CD4-positive, alpha-beta T cell treated with Interleukin-6 at 100 ng/mL for 8 hours (primary cell): ENCODE measurements at regions not wholly inside any gene's neighbourhood (a gene's known extent, or its start where the extent isn't known, plus 50 kb on each side); places are given as distances from the start of the nearest gene placed in this dataset.
A peak's percentile ranks its signal among the peaks of the same experiment; 100 is the strongest.

Experiments
- DNase-seq: peaks from one replicate; pipeline ENCODE4 v3.0.0-alpha.2; 2020; ENCODE audit warnings: mixed read lengths, low spot score

DNA sequence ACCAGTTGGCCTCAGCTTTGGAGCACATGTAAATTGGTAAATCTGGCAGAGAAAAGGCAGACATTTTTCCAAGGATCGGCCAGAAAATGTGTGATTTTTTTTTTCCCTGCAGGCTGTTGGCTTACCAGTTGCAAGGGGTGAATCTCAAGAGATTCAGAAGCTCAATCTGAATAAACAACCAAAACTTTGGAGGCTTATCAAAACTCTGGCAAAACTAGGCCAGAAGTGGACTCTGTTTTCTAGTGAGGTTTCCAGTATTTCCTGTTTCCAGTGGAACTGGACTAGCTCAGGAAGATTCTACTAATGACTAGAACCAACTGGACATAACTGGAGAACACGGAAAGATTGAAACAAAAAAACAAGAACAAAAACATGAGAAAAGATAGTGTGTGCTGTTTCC is 191.3 kb downstream of the SMIM20 start:
- no peak for DNase-seq

DNA sequence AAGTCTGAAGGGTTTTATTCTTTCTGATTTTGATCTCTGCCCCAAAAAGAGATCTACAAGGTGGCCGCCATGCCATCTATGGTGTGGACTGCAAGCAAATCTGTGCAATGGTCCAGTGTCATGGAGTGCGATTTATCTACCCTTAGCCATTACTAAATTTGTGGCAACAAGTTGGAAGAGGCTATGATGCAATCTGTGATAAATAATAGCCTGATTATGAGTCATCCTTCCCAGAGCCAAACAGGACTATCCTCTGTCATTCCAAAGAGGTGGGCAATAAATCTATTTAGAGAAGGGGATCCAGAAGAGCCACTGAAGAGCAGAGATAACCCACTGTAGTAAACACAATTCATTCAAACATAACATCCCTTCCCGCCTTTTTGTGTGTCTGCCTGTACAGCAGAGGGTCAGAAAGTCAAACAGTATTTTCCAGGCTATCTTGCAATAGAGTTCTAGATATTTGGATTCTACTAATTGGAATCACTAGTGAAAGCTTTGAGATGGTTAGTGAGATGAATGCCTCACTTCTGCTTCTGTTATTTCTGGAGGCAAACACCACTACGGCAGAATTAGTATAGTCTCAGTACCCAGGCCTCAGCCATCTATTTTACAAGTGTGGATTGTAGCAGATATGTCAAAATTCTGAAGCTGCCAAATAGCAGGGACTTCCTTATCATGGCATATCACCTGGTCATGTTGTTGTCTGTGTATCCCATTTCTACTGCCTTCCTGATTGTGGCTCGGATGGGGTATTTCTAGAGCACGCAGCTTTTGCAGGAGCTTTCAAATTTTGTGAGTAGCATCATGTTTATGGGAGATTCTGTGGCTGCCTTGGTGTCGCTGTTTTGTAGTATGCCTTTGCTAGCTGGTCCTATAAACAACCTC is 192.0 kb downstream of the SMIM20 start:
- no peak for DNase-seq

GRCh38 chr4:26106776-26107175 is 192.8 kb downstream of the SMIM20 start:
- DNase-seq: no peak

- DNase-seq: no peak
Measured at GRCh38 chr4:26108054-26108453, 194.0 kb downstream of the SMIM20 start.

DNA sequence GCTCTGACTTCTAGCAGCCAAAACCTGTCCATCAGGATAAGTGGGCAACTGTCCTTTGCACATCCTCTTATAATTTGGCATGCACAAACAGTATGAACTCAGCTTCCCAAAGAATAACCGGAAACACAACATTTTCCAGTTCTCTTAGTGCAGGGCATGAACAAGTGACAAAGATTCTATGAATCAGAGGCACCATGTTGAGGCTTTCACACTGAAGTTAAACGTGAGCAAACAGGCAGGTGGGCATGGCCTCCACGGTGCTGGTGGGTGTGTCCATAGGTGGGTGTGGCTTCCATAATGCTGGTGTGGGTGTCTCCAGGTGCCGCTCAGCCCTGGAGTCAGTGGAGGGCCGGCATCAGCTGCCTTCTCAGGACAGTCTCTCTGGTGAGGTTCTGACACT is 196.5 kb downstream of the SMIM20 start:
- DNase-seq: no peak

DNA sequence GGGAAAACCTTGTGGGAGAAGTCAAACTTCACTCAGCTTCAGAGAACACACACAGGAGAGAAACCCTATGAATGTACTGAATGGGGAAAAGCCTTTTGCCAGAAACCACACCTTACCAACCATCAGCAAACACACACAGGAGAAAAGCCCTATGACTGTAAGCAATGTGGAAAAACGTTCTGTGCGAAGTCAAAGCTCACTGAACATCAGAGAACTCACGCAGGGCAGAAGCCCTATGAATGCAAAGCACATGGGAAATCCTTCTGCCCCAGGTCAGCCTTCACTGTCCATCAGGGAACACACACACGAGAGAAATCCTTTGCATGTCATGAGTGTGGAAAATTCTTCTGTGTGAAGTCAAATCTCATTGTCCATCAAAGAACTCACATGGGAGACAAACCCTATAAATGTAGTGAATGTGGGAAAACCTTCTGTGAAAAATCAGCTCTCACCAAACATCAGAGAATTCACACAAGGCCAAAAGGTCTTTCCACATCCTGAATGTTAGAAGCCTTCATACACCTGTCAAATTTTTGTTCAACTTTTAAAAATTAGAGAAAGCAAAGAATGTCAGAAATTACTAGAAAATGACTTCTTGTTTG is 199.4 kb downstream of the SMIM20 start:
- no peak for DNase-seq

GRCh38 chr4:26116057-26116456 is 202.0 kb downstream of the SMIM20 start:
- DNase-seq: no peak

DNA sequence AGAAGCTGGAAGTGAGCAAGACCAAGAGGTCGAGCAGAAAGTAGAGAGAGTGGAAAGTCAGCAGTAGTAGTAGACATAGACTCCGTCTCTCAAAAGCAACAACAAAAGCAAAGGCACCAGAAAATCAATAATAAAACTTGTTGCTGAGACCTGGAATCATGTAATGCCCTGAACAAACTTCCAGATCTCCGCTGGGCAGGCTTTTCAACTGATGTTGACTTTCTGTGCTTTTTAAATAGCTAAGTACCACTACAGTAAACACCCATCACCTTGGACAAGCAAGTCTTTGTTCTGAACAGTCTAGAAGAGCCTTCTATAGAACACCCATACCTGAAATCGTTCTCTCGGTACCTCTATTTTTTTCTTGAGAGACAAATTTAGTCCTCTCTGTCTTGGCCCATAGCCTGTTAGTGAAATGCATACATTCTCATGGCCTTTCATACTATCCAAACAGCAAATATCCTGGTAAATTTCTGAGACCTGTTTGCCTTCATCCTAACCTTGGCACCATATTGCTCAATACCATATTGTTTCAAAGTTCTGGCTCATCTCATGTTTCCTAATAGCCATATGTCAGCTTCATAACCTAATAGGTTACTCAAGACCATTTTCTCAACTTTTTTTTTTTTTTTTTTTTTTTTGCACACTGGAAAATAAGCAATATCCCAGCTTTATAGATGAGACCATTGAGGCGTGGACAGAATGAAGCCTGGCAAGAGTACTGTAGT is 200.6 kb upstream of the RBPJ start:
- no peak for DNase-seq

GRCh38 chr4:26122690-26123089 is 198.1 kb upstream of the RBPJ start:
- DNase-seq: no peak

- no peak for DNase-seq
Measured at GRCh38 chr4:26124753-26125321, 196.0 kb upstream of the RBPJ start.

DNA sequence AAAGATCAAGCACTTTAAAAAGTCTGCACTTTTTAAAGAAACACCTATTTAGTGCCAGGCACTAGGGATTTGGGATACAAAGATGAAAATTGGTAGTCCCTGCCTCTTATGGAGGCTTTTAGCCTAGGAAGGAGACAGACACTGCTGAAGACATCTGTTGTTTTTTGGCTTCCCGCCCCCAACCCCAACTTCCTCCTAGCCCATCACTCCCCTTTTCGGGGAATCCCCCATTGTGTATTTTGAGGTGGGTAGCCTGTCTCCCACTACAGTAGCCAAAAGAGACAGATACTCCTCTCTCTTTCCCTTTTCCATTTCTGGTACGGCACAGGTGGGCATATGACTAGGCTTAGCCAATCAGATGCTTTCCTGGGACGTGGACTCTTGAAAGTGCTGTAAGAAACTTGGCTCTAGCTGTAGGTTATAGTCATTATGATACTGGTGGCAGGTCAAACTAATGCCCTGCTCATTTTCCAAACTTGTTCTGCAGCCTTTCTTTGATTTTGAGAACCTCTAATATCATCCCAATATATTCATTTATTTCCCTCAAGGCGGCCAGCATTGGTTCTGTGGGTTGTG is 194.6 kb upstream of the RBPJ start:
- no peak for DNase-seq

- no peak for DNase-seq
Measured at GRCh38 chr4:26126994-26127393, 193.8 kb upstream of the RBPJ start.

- no peak for DNase-seq
Measured at GRCh38 chr4:26127851-26128337, 192.9 kb upstream of the RBPJ start.

GRCh38 chr4:26130173-26130572 is 190.6 kb upstream of the RBPJ start:
- no peak for DNase-seq

DNA sequence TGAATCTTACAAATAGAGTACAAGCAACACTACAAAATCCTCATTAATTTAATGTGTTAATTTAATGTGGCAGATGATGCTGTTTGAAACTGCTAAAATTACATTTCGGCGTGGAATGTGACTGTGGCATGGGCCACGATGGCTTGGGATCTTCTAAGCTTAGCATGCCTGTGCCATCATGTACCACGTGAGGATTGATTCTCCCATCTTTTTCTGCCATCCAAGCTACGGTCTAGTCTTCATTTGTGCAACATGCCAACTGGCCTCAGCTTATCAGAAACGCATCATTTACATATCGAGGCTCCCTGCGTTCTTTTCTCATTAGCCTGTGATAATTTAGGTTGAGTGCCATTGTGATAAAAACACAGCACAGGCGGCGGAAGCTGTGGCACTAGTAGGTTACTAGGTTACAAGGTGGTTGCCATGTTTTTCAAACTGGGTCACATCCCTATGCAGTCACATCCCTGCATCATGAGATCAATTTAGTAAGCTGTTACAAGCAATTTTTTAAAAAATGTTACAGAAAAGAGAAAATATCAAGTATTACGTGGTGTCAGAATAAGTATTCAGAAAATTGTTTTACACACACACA is 189.9 kb upstream of the RBPJ start:
- peak; percentile 30 for DNase-seq

- DNase-seq: peak; percentile 36
Measured at GRCh38 chr4:26131711-26132110, 189.1 kb upstream of the RBPJ start.

GRCh38 chr4:26132858-26133257 is 188.0 kb upstream of the RBPJ start:
- DNase-seq: no peak

- no peak for DNase-seq
Measured at GRCh38 chr4:26133840-26134239, 187.0 kb upstream of the RBPJ start.

GRCh38 chr4:26135331-26135730 is 185.5 kb upstream of the RBPJ start:
- no peak for DNase-seq

GRCh38 chr4:26136615-26137014 is 184.2 kb upstream of the RBPJ start:
- DNase-seq: no peak

DNA sequence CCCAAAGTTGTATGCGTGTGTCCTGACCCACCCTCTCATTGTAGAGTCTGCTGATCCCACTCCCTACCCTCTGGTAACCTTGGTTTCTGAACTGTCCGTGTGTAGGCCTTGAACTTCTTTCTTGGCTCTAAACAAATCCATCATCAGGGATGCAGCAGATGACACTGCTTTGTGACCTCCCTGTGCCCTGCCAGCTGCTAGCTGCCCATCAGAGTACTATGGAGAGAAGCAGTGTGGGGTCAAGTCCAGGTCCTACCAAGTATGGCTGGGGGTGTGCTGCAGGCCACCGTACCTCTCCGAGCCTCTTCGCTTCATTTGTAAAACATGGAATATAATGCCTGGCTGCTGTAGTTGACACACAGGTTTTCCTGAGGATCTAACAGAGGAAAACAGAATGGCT is 183.5 kb upstream of the RBPJ start:
- no peak for DNase-seq
